Mesodermal cell (in vitro differentiated cells): ENCODE measurements at regions not wholly inside any gene's neighbourhood (a gene's known extent, or its start where the extent isn't known, plus 50 kb on each side); places are given as distances from the start of the nearest gene placed in this dataset.

Experiments
- H3K27ac ChIP-seq: 2 replicates; pipeline ENCODE4 v1.7.0; 2013; ENCODE audit warnings: mild to moderate bottlenecking, low read depth, low read length, moderate library complexity; ENCODE audit not compliant: severe bottlenecking
- H3K36me3 ChIP-seq: 2 replicates; pipeline ENCODE4 v1.7.1; 2013; ENCODE audit warnings: mild to moderate bottlenecking, low read length, moderate library complexity; ENCODE audit not compliant: control insufficient read depth, insufficient read depth
- H3K4me1 ChIP-seq: one replicate; pipeline ENCODE4 v1.7.1; 2013; ENCODE audit warnings: mild to moderate bottlenecking, low read length; ENCODE audit not compliant: insufficient read depth, control insufficient read depth, poor library complexity, severe bottlenecking
- H3K4me3 ChIP-seq: 2 replicates; pipeline ENCODE4 v1.7.0; 2013; ENCODE audit warnings: low read length, control low read depth, mild to moderate bottlenecking; ENCODE audit not compliant: insufficient read depth, poor library complexity, severe bottlenecking; ENCODE audit errors: extremely low read depth
- H3K9me3 ChIP-seq: 2 replicates; pipeline ENCODE4 v1.7.1; 2013; ENCODE audit warnings: mild to moderate bottlenecking, low read length, moderate library complexity; ENCODE audit not compliant: control insufficient read depth
- WGBS, 2 experiments: methylation state at CpG; one replicate each; pipeline ENCODE4 v1.1.5; 2013; ENCODE audit warnings: missing lambda C conversion rate in 2 of 2; ENCODE audit not compliant: insufficient coverage in 2 of 2; 5-methylcytosine and 5-hydroxymethylcytosine counted together

DNA sequence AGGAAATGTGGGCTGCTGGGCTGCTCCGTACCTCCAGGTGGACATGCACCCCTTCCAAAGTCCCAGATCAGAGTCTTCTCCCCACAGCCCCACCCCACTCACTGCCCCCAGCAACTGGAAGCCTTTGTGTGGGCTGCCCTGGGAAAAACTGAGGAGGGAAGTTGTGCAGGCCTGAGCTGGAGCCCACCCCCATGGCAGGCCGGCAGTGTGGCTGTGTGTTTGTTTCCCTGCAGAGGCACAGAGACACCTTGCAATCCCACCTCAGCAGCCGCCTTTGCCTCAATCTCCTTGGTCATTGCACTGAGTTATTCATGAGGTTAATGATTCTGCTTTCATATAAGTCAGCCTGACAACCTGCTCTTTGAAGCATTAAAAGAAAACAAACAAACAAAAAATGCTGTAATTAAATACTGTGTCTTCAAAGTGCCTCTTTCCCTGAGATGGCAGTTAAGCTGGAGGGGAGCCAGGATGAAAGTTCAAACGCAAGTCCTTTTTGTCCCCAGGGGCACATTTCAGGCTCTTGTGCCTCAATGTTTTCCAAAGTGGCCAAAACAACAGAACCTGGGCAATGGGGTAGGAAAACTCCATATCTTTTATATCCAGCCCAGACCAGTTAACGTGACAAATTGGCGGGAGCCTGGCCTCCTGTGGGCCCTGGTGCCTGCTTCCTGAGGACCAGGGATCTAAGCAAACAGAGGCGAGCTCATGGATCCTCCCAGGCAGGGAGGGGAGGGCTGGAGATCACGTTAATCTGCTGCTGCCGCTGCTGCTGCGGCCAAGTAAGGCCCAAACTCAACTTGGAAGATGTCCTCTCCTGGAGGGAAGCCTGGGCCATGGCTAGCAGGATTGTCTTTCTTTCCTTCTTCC is 51.9 kb upstream of the TSPAN11 start:
- Histone ChIP-seq H3K36me3 (no peaks in the 10 kb centered on the region), H3K9me3 (no peaks in the 10 kb centered on the region), H3K4me1 (no peaks in the 10 kb centered on the region), H3K4me3 (no peak overlapping the region), H3K27ac (no peak overlapping the region)
- WGBS, 2 experiments: 56 to 77% methylated on average over 4 to 6 of the region's 10 CpGs

DNA sequence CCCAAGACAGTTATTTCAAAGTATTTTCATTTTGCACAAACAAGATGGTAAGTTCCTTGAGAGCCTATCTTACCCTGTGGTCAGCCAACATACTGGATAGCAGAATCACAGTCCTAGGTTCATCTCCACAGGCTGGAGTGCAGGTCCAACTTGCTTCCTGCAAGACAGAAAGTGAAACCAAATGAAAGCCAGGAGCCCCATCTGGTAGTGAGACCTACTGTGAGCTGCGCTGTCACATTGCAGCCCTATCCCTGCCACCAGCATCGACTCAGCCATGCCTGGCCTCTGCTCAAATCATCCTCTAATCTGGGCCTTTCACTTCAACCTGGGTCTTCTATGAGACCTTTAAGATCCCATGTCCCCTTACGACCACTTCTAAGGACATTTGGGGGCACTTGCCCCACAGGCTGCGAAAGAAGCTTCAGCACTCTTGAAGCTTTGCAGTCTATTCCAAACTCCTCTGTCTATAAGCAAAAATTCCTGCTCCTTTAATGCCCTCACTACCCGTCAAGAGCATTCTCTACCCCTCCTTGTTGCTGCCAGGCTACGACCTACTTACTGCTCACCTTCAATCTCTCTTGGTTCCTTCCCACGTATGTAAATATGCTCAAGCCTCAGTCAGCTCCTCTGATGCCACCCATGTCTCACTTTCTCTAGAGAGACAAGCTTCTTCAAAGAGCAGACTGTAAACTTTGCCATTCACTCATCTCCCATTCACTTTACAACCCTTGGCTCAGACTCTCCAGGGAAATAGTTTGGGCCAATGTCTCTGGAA is 55.9 kb upstream of the TSPAN11 start:
- Histone ChIP-seq H3K4me3 (no peak overlapping the region), H3K9me3 (peaks cover 5% of the 10 kb centered on the region), H3K4me1 (no peaks in the 10 kb centered on the region), H3K36me3 (no peaks in the 10 kb centered on the region), H3K27ac (no peak overlapping the region)
- WGBS, 2 experiments: 73 to 79% methylated on average over 7 of the region's 7 CpGs

DNA sequence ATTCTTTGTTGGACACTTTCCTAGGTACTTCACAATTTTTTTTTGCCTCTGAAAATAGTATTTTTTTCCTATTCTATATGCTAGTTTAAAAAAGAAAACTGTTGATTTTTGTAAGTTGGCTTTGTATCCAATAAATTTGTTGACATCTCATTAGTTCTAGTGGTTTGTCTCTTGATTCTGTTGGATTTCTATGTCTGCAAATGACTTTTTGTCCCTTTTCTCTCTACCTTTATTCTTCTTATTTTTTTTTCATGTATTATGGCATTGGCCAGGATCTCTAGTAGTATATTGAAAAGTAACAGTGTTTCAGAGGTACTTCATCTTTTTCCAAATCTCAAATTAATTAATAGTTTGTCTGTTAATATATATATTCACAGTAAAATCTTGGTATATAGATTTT is 59.1 kb upstream of the TSPAN11 start:
- H3K36me3 ChIP-seq: no peaks in the 10 kb centered on the region
- H3K9me3 ChIP-seq: peaks cover 5% of the 10 kb centered on the region
- no peak overlapping the region for H3K27ac ChIP-seq
- no peaks in the 10 kb centered on the region for H3K4me1 ChIP-seq
- H3K4me3 ChIP-seq: no peak overlapping the region

DNA sequence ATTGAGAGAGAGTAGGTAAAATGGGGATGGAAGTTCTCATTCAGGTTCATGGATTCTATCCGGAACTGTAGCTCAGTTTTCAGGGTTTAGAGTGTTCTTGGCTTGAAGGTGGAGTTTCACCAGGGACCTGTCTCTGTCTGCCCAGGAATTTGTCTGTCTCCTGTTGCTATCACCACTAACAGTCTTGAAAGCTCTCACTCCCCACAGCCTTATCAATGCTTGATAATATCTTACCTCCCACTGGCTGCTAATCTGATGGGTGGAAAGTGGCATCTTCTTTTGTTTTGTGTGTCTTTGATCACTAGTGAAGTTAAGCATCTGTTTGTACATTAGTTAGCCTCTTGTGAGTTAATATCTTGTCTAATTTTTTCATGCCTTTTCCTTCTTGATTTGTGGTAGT is 60.3 kb upstream of the TSPAN11 start:
- Histone ChIP-seq H3K4me1 (no peaks in the 10 kb centered on the region), H3K9me3 (peaks cover 5% of the 10 kb centered on the region), H3K27ac (no peak overlapping the region), H3K36me3 (no peaks in the 10 kb centered on the region), H3K4me3 (no peak overlapping the region)
- WGBS, 2 experiments: 80% methylated on average over 1 of the region's 1 CpG; no CpG with 5 or more reads in 1 of the 2 experiments

DNA sequence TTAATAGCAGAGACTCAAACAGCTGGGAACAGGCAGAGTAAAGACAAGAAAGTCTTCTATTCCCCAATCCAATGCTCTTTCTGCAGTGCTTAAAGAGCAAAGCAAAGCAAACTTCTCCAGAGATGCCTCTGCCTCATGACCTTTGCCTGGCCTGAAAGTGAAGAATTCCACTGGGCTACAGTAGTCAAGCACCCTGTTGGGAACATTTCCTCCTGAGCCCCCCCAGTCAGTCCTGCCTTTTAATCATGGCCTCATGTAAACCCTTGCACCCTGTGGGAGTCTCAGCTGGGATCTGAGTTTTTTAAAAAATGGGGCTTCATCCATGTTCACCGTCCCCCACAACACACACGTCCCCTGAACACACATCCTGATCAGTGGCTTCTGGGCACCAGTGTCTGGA is 62.7 kb upstream of the TSPAN11 start:
- 58% methylated on average over 2 of the region's 2 CpGs; no CpG with 5 or more reads in 1 of the 2 experiments for WGBS, 2 experiments
- H3K9me3 ChIP-seq: peaks cover 5% of the 10 kb centered on the region
- H3K27ac ChIP-seq: no peak overlapping the region
- no peaks in the 10 kb centered on the region for H3K36me3 ChIP-seq
- H3K4me1 ChIP-seq: no peaks in the 10 kb centered on the region
- H3K4me3 ChIP-seq: no peak overlapping the region

DNA sequence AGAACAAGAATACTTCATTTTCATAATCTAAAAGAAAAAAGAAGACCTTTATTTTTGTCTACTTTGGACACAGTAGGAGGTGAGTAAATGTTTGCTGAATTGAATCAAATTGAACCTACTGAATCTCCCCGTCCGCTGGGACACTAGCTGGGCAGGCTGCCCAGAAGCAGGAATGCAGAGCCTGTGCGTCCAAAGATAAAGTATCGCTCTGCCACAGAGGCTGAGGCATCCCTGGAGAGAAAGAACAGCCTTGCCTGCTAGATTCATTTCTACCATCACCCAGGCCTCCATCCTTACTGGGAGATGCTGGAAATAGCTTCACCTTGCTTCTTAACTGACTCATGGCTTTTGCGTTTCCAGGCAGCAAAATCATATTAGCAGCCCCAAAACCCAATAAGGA is 64.1 kb upstream of the TSPAN11 start:
- Histone ChIP-seq H3K27ac (no peak overlapping the region), H3K36me3 (no peaks in the 10 kb centered on the region), H3K9me3 (peaks cover 5% of the 10 kb centered on the region), H3K4me3 (no peak overlapping the region), H3K4me1 (no peaks in the 10 kb centered on the region)
- 87 to 91% methylated on average over 4 to 5 of the region's 5 CpGs for WGBS, 2 experiments

DNA sequence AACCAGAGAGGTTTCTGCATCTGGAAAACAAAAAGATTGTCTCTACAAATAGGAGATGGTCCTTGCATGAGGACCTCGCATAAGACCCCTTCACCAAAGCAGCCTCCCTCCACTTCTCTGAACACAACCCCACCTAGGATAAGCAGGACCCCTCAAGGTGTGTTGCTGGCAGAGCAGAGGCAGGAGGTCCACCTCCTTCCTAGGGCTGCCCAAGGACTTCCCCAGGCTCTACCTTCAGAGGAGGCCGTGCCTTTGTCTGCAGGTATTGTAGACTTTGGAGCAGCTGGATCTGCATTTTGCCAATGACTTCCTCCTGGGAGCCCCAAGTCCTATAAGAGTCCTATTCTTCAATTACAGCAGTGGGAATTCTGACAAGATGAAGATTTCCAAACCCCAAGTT is 67.3 kb upstream of the TSPAN11 start:
- 89% methylated on average over 2 of the region's 2 CpGs; no CpG with 5 or more reads in 1 of the 2 experiments for WGBS, 2 experiments
- H3K9me3 ChIP-seq: no peaks in the 10 kb centered on the region
- H3K4me1 ChIP-seq: no peaks in the 10 kb centered on the region
- no peaks in the 10 kb centered on the region for H3K36me3 ChIP-seq
- H3K4me3 ChIP-seq: no peak overlapping the region
- no peak overlapping the region for H3K27ac ChIP-seq

DNA sequence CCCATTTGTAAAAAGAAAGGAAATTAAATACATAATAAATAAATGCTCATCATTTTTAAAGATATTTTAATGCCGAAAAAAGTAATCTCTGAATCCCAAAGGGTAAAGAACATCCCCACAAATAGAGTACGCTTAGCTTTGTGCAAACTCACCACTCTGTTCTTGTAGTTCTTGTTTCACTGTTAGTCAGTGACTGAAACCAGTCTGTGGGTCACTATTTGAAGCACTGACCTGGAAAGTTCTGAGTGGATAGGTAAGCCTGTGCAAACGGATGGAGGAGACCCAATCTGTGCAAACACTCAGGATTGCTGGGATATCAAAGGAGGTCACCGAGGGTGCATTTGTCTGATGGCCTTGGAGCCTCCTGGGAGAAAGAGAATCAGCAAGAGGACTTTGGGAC is 68.1 kb upstream of the TSPAN11 start:
- 43 to 64% methylated on average over 2 to 3 of the region's 4 CpGs for WGBS, 2 experiments
- Histone ChIP-seq H3K27ac (no peak overlapping the region), H3K4me3 (no peak overlapping the region), H3K4me1 (no peaks in the 10 kb centered on the region), H3K36me3 (no peaks in the 10 kb centered on the region), H3K9me3 (no peaks in the 10 kb centered on the region)

DNA sequence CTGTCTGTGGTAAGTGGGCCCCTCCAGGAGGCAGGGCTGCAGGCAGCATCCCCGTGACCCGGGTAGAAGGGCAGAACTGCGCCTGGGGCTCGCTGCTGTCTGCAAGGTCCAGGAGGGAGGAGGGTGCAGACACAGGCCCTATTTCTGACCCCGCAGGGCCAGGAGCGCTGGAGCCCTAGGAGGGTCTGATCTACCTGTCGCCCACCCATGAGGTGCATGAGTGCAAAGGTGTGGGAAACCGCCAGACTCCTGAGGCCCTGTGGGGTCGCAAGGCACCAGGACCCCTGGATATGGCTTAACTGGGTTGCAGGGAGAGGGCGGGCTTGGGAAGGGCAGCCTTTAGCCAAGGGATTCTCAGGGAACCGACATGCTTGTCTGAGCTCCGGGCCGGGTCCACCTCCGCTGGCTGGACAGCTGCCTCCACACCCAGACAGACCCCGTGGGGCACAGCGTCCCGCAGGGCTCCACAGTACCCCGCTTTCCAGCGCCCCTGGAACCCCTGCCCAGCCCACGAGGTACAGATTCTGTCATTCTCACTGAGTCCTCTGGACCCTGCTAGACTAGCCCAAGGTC is 72.9 kb upstream of the TSPAN11 start:
- WGBS, 2 experiments: 86 to 91% methylated on average over 14 to 17 of the region's 20 CpGs

DNA sequence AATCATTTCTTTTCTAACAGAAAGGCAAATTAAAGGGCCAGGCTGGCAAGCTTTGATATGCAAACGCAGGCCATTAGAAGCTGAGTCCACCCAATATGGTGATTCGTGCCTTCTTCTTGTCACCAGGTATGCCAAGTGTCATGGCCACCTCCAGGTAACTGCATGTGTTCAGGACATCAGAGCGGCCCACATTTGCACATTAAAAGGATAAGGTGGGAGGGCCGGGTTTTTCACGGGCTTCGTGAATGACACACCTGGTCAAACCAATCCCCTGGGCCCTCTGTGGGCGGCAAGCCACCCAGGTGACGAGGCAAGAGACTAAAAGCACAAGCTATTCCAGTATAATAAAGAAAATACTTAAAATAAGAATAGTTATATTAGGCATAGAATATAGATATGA is 75.9 kb upstream of the TSPAN11 start:
- H3K4me1 ChIP-seq: peaks cover 3% of the 10 kb centered on the region
- H3K36me3 ChIP-seq: no peaks in the 10 kb centered on the region
- WGBS, 2 experiments: 34 to 45% methylated on average over 3 to 5 of the region's 8 CpGs
- H3K4me3 ChIP-seq: no peak overlapping the region
- no peaks in the 10 kb centered on the region for H3K9me3 ChIP-seq
- no peak overlapping the region for H3K27ac ChIP-seq

More for the DNA sequence above, 72.9 kb upstream of the TSPAN11 start:
- Histone ChIP-seq H3K36me3 (no peaks in the 10 kb centered on the region), H3K9me3 (no peaks in the 10 kb centered on the region), H3K4me1 (peaks cover 3% of the 10 kb centered on the region), H3K4me3 (no peak overlapping the region), H3K27ac (no peak overlapping the region)
